Left lung (tissue), 4 donors: ENCODE measurements at regions not wholly inside any gene's neighbourhood (a gene's known extent, or its start where the extent isn't known, plus 50 kb on each side); places are given as distances from the start of the nearest gene placed in this dataset.
"Not testable (repeated sequence)": the region's sequence is repeated elsewhere in the genome, so short reads cannot be mapped to it uniquely, and the experiment has no call there.

Experiments
- ATAC-seq: fragments of 200-7000 bp; cut with Tn5 transposase; one replicate; pipeline ENCODE4 v1.9.1; 2020; ENCODE audit warnings: moderate library complexity
- DNase-seq, 4 donors: peaks; one replicate each; pipeline ENCODE4 v3.0.0-alpha.2; 2013 to 2020
- H3K27ac ChIP-seq, 2 donors: fragments of 200-600 bp; sonication (generic) in 1 of 2; one replicate each; pipeline versions ENCODE4 v1.5.0 to v1.8.0; 2020 to 2021
- H3K27me3 ChIP-seq, 2 donors: fragments of 200-600 bp; sonication (generic) in 1 of 2; one replicate each; pipeline versions ENCODE4 v1.5.0 to v1.8.0; 2020 to 2021
- H3K36me3 ChIP-seq, 2 donors: fragments of 200-600 bp; sonication (generic) in 1 of 2; one replicate each; pipeline versions ENCODE4 v1.5.0 to v1.8.0; 2020 to 2021
- H3K4me1 ChIP-seq, 2 donors: fragments of 200-600 bp; one replicate each; pipeline ENCODE4 v1.8.0; 2021
- H3K4me3 ChIP-seq, 2 donors: fragments of 200-600 bp; sonication (generic) in 1 of 2; one replicate each; pipeline versions ENCODE4 v1.5.0 to v1.8.0; 2020 to 2021; ENCODE audit warnings: mild to moderate bottlenecking in 1 of 2
- H3K9me3 ChIP-seq, 2 donors: fragments of 200-600 bp; sonication (generic) in 1 of 2; one replicate each; pipeline versions ENCODE4 v1.5.0 to v1.8.0; 2020 to 2021
- CTCF ChIP-seq, 2 donors: fragments of 200-600 bp; sonication (generic) in 1 of 2; IDR thresholded peaks; one replicate each; pipeline versions ENCODE4 v1.5.0 to v1.8.0; 2021; ENCODE audit warnings: antibody characterized with exemption in 2 of 2
- intact Hi-C, 2 donors: fragments of 100-400 bp; cut with DNase I; formaldehyde crosslinking; loops; one replicate each; pipeline versions ENCODE4 v1.11.2 to v1.14.2; 2022
- donor health status: DM: no; HTN: yes; CAD: no.
- donor health status: DM: no; HTN: no; CAD: no.

- DNase-seq (no peak), ATAC-seq (no peak)
- Histone ChIP-seq H3K27me3 (no peaks in the 10 kb centered on the region), H3K27ac (no peak overlapping the region), H3K9me3 (no peaks in the 10 kb centered on the region), H3K36me3 (no peaks in the 10 kb centered on the region), H3K4me3 (no peak overlapping the region), H3K4me1 (no peaks in the 10 kb centered on the region)
- intact Hi-C loops = no loop called here
- no peak for TF ChIP-seq CTCF (IDR thresholded peaks at IDR 0.05)
Measured at GRCh38 chr1:229864686-229865230, 202.3 kb upstream of the GALNT2 start.

GRCh38 chr1:229865321-229865720, 201.7 kb upstream of the GALNT2 start:
- DNase-seq, H3K27ac ChIP-seq, ATAC-seq, H3K4me1 ChIP-seq, H3K4me3 ChIP-seq, H3K27me3 ChIP-seq, H3K9me3 ChIP-seq, intact Hi-C loops, H3K36me3 ChIP-seq: not testable (repeated sequence)

GRCh38 chr1:229867726-229868125, 199.3 kb upstream of the GALNT2 start:
- intact Hi-C loops = no loop called here
- TF ChIP-seq CTCF (IDR thresholded peaks at IDR 0.05) = no peak
- Histone ChIP-seq H3K27ac (no peak overlapping the region), H3K4me3 (no peak overlapping the region), H3K27me3 (no peaks in the 10 kb centered on the region), H3K9me3 (no peaks in the 10 kb centered on the region), H3K36me3 (no peaks in the 10 kb centered on the region), H3K4me1 (no peaks in the 10 kb centered on the region)
- no peak for ATAC-seq
- DNase-seq = no peak

GRCh38 chr1:229869240-229869639, 197.8 kb upstream of the GALNT2 start:
- ATAC-seq (no peak), DNase-seq (no peak)
- H3K4me3 ChIP-seq = no peak overlapping the region
- intact Hi-C loops = no loop called here
- no peaks in the 10 kb centered on the region for H3K27me3 ChIP-seq
- no peak overlapping the region for H3K27ac ChIP-seq
- no peaks in the 10 kb centered on the region for H3K36me3 ChIP-seq
- no peak for TF ChIP-seq CTCF (IDR thresholded peaks at IDR 0.05)
- no peaks in the 10 kb centered on the region for H3K4me1 ChIP-seq
- H3K9me3 ChIP-seq = no peaks in the 10 kb centered on the region

GRCh38 chr1:229869687-229870086, 197.4 kb upstream of the GALNT2 start:
- DNase-seq (no peak), ATAC-seq (no peak)
- Histone ChIP-seq H3K27me3 (no peaks in the 10 kb centered on the region), H3K27ac (no peak overlapping the region), H3K4me1 (no peaks in the 10 kb centered on the region), H3K36me3 (no peaks in the 10 kb centered on the region), H3K9me3 (no peaks in the 10 kb centered on the region), H3K4me3 (no peak overlapping the region)
- TF ChIP-seq CTCF (IDR thresholded peaks at IDR 0.05) = no peak
- intact Hi-C loops = no loop called here

GRCh38 chr1:229870381-229870780, 196.7 kb upstream of the GALNT2 start:
- intact Hi-C loops = no loop called here
- Histone ChIP-seq H3K4me1 (no peaks in the 10 kb centered on the region), H3K9me3 (no peaks in the 10 kb centered on the region), H3K27me3 (no peaks in the 10 kb centered on the region), H3K27ac (no peak overlapping the region), H3K4me3 (no peak overlapping the region), H3K36me3 (no peaks in the 10 kb centered on the region)
- ATAC-seq (peak; percentile 54), DNase-seq (no peak)
- TF ChIP-seq CTCF (IDR thresholded peaks at IDR 0.05) = no peak
